ENCODE measurements at regions not wholly inside any gene's neighbourhood (a gene's known extent, or its start where the extent isn't known, plus 50 kb on each side); places are given as distances from the start of the nearest gene placed in this dataset.

DNA sequence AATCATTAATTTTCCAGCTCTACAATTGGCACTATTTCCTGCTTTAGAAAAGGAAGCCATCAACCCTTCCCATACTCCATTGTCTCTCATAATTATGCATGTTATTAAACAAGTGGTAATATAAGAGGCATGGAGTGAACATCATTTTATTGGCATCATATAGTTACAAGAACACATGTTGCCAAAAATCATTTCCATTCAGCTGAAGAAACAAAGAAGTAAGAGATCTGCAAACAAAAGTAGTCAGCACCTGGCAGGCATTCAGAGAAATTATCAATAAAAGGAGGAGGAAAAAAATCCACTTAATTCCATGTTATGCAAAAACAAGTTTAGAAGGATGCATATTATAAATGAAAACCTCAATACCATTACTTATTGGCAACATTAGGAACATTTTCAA, 1208.2 kb upstream of the C9orf72 start:
- Histone ChIP-seq H3T11ph (ENCODE audit: low read length) (no peak overlapping the region), H3K23me2 (ENCODE audit: insufficient read length, low read depth, low read length, poor library complexity, severe bottlenecking) (no peaks in the 10 kb centered on the region), H3K56ac (ENCODE audit: insufficient read length, low read depth, low read length) (no peak overlapping the region), H2AFZ (ENCODE audit: low read length) (no peak overlapping the region), H2AK5ac (ENCODE audit: insufficient read length, low read length) (no peak overlapping the region), H3K23ac (ENCODE audit: insufficient read length, low read depth, low read length) (no peak overlapping the region), H2BK15ac (ENCODE audit: low read depth, low read length) (no peak overlapping the region), H3K27me3 (ENCODE audit: insufficient read depth, low read length) (no peaks in the 10 kb centered on the region), H3K79me1 (ENCODE audit: insufficient read depth, low read depth, low read length, poor library complexity, severe bottlenecking) (no peaks in the 10 kb centered on the region), H3K27ac (ENCODE audit: insufficient read length, low read depth, low read length) (no peak overlapping the region), H3K9me3 (ENCODE audit: control insufficient read depth, low read depth, low read length) (no peaks in the 10 kb centered on the region), H3K9ac (ENCODE audit: extremely low read depth, insufficient read length, low read length) (no peak overlapping the region), H2BK20ac (ENCODE audit: low read depth, low read length, poor library complexity, severe bottlenecking) (no peak overlapping the region), H3K79me2 (ENCODE audit: insufficient read depth, low read length) (no peaks in the 10 kb centered on the region), H3K14ac (ENCODE audit: insufficient read depth, low read length) (no peak overlapping the region), H3K4ac (ENCODE audit: low read depth, low read length) (no peak overlapping the region), H2BK12ac (ENCODE audit: insufficient read length, low read depth, low read length) (no peak overlapping the region), H3K4me1 (ENCODE audit: insufficient read depth, low read length) (no peaks in the 10 kb centered on the region; the same call in 1 of the 2 replicates), H2BK5ac (ENCODE audit: insufficient read length, low read length) (no peak overlapping the region), H4K5ac (ENCODE audit: insufficient read length, low read depth, low read length) (no peak overlapping the region), H2BK120ac (ENCODE audit: low read depth, low read length, poor library complexity, severe bottlenecking) (no peak overlapping the region), H4K91ac (ENCODE audit: insufficient read length, low read depth, low read length) (no peak overlapping the region), H4K8ac (replicated peaks; ENCODE audit: insufficient read length, low read depth, low read length) (no peak overlapping the region), H3K4me2 (ENCODE audit: insufficient read depth, insufficient read length, low read length) (no peak overlapping the region), H3K18ac (ENCODE audit: insufficient read length, low read depth, low read length) (no peak overlapping the region), H4K20me1 (ENCODE audit: control insufficient read depth, insufficient read depth, insufficient read length) (no peaks in the 10 kb centered on the region)
- no peaks in the 10 kb centered on the region for H3K27me3 Mint-ChIP-seq (ENCODE audit: low read depth)
- H3K9me3 Mint-ChIP-seq: no peaks in the 10 kb centered on the region
- H3K4me3 Mint-ChIP-seq: no peak overlapping the region
- TF ChIP-seq CTCF (conservative IDR thresholded peaks at IDR 0.05): no peak
- H3K4me1 Mint-ChIP-seq: peaks cover 8 to 14% of the 10 kb centered on the region in 2 experiments
- DNase-seq: no peak
- H3K36me3 Mint-ChIP-seq (ENCODE audit: insufficient read depth in 1 of 3, low read depth in 3 of 3): no peaks in the 10 kb centered on the region; a peak in 1 of 7 replicates
- H3K27ac Mint-ChIP-seq: no peak overlapping the region

All from H9 (cell line).